Parathyroid adenoma (tissue), 2 donors: ENCODE measurements at regions not wholly inside any gene's neighbourhood (a gene's known extent, or its start where the extent isn't known, plus 50 kb on each side); places are given as distances from the start of the nearest gene placed in this dataset.

Experiments
- H2AFZ ChIP-seq: fragments of 300-600 bp; sonication (generic); one replicate; pipeline ENCODE4 v1.7.0; 2017; ENCODE audit warnings: antibody characterized with exemption, mild to moderate bottlenecking
- H3K27ac ChIP-seq: fragments of 300-600 bp; sonication (generic); one replicate; pipeline ENCODE4 v1.7.0; 2017
- H3K27me3 ChIP-seq: fragments of 300-600 bp; sonication (generic); one replicate; pipeline ENCODE4 v1.7.0; 2017; ENCODE audit warnings: low read length; ENCODE audit not compliant: control insufficient read depth, insufficient read depth
- H3K36me3 ChIP-seq: fragments of 300-600 bp; sonication (generic); one replicate; pipeline ENCODE4 v1.7.0; 2017; ENCODE audit warnings: low read length; ENCODE audit not compliant: control insufficient read depth, insufficient read depth
- H3K4me1 ChIP-seq: fragments of 300-600 bp; sonication (generic); one replicate; pipeline ENCODE4 v1.7.0; 2017; ENCODE audit warnings: control low read depth
- H3K4me2 ChIP-seq: fragments of 300-600 bp; sonication (generic); one replicate; pipeline ENCODE4 v1.7.0; 2017; ENCODE audit warnings: low read length
- H3K4me3 ChIP-seq: fragments of 300-600 bp; sonication (generic); one replicate; pipeline ENCODE4 v1.7.0; 2017; ENCODE audit warnings: low read depth, low read length
- H3K79me2 ChIP-seq: fragments of 300-600 bp; sonication (generic); one replicate; pipeline ENCODE4 v1.7.0; 2017; ENCODE audit warnings: control low read depth
- H3K9ac ChIP-seq: fragments of 300-600 bp; sonication (generic); one replicate; pipeline ENCODE4 v1.7.0; 2017; ENCODE audit warnings: mild to moderate bottlenecking
- H3K9me3 ChIP-seq: fragments of 300-600 bp; sonication (generic); one replicate; pipeline ENCODE4 v1.7.0; 2017; ENCODE audit warnings: low read length; ENCODE audit not compliant: control insufficient read depth
- CTCF ChIP-seq: fragments of 300-600 bp; sonication (generic); IDR thresholded peaks from one replicate; pipeline ENCODE4 v1.7.0; 2017; ENCODE audit warnings: antibody characterized with exemption, mild to moderate bottlenecking
- donor health status: primary hyperparathyroidism.

GRCh38 chr1:88252745-88253144 lies 431.3 kb upstream of the PKN2 start:
- Histone ChIP-seq H3K27ac (no peak overlapping the region), H3K9ac (no peak overlapping the region), H3K9me3 (no peaks in the 10 kb centered on the region), H3K79me2 (no peaks in the 10 kb centered on the region), H3K4me1 (no peaks in the 10 kb centered on the region), H3K4me2 (no peak overlapping the region), H3K4me3 (no peak overlapping the region), H3K36me3 (no peaks in the 10 kb centered on the region), H3K27me3 (no peaks in the 10 kb centered on the region), H2AFZ (no peak overlapping the region)
- TF ChIP-seq CTCF = no peak

- no peaks in the 10 kb centered on the region for H3K27me3 ChIP-seq
- H3K4me1 ChIP-seq = no peaks in the 10 kb centered on the region
- H3K79me2 ChIP-seq = no peaks in the 10 kb centered on the region
- TF ChIP-seq CTCF = no peak
- H3K27ac ChIP-seq = no peak overlapping the region
- no peaks in the 10 kb centered on the region for H3K36me3 ChIP-seq
- no peak overlapping the region for H3K4me2 ChIP-seq
- H3K9ac ChIP-seq = no peak overlapping the region
- no peaks in the 10 kb centered on the region for H3K9me3 ChIP-seq
- H2AFZ ChIP-seq = no peak overlapping the region
- H3K4me3 ChIP-seq = no peak overlapping the region
Measured at GRCh38 chr1:88265606-88266005, 418.5 kb upstream of the PKN2 start.

GRCh38 chr1:88266051-88266450 lies 418.0 kb upstream of the PKN2 start:
- Histone ChIP-seq H2AFZ (no peak overlapping the region), H3K27me3 (no peaks in the 10 kb centered on the region), H3K4me1 (no peaks in the 10 kb centered on the region), H3K9me3 (no peaks in the 10 kb centered on the region), H3K9ac (no peak overlapping the region), H3K79me2 (no peaks in the 10 kb centered on the region), H3K4me2 (no peak overlapping the region), H3K27ac (no peak overlapping the region), H3K4me3 (no peak overlapping the region), H3K36me3 (no peaks in the 10 kb centered on the region)
- no peak for TF ChIP-seq CTCF

GRCh38 chr1:88272216-88272615 lies 411.9 kb upstream of the PKN2 start:
- H3K4me1 ChIP-seq = no peaks in the 10 kb centered on the region
- H3K36me3 ChIP-seq = no peaks in the 10 kb centered on the region
- no peak for TF ChIP-seq CTCF
- no peaks in the 10 kb centered on the region for H3K27me3 ChIP-seq
- H3K27ac ChIP-seq = no peak overlapping the region
- H3K4me3 ChIP-seq = no peak overlapping the region
- H3K9ac ChIP-seq = no peak overlapping the region
- H3K4me2 ChIP-seq = no peak overlapping the region
- H3K9me3 ChIP-seq = no peaks in the 10 kb centered on the region
- no peak overlapping the region for H2AFZ ChIP-seq
- H3K79me2 ChIP-seq = no peaks in the 10 kb centered on the region

GRCh38 chr1:88274431-88274830 lies 409.6 kb upstream of the PKN2 start:
- Histone ChIP-seq H3K27ac (no peak overlapping the region), H3K9me3 (no peaks in the 10 kb centered on the region), H2AFZ (no peak overlapping the region), H3K27me3 (no peaks in the 10 kb centered on the region), H3K4me2 (no peak overlapping the region), H3K4me1 (no peaks in the 10 kb centered on the region), H3K9ac (no peak overlapping the region), H3K36me3 (no peaks in the 10 kb centered on the region), H3K79me2 (no peaks in the 10 kb centered on the region), H3K4me3 (no peak overlapping the region)
- no peak for TF ChIP-seq CTCF
